Astrocyte of the cerebellum (primary cell): ENCODE measurements at regions not wholly inside any gene's neighbourhood (a gene's known extent, or its start where the extent isn't known, plus 50 kb on each side); places are given as distances from the start of the nearest gene placed in this dataset.

Experiments used
- DNase-seq: peaks from one replicate; pipeline ENCODE4 v3.0.0-alpha.2; 2011; ENCODE audit warnings: low read depth
- H3K4me3 ChIP-seq: 2 replicates; pipeline ENCODE4 v1.5.1; 2011; ENCODE audit warnings: mild to moderate bottlenecking, low read depth, low read length, moderate library complexity
- CTCF ChIP-seq: IDR thresholded peaks from 2 replicates; pipeline ENCODE4 v1.5.1; 2012; ENCODE audit warnings: low read length, low read depth, moderate library complexity, mild to moderate bottlenecking; ENCODE audit errors: missing control alignments
- in situ Hi-C: cut with HindIII; loops from 2 replicates; pipeline ENCODE4 v1.10.0; 2017; ENCODE audit warnings: low sequenced_read_pairs

- TF ChIP-seq CTCF, result no peak
- DNase-seq, result peak; percentile 20
- H3K4me3 ChIP-seq, result no peak overlapping the region
- in situ Hi-C loops, result no loop called here
Measured at GRCh38 chr3:159432682-159433340, 555.8 kb upstream of the IL12A start.

GRCh38 chr3:159439346-159439745 is 549.3 kb upstream of the IL12A start:
- H3K4me3 ChIP-seq, result no peak overlapping the region
- DNase-seq, result no peak
- TF ChIP-seq CTCF, result no peak
- in situ Hi-C loops, result no loop called here

- no peak overlapping the region for H3K4me3 ChIP-seq
- in situ Hi-C loops, result no loop called here
- no peak for DNase-seq
- no peak for TF ChIP-seq CTCF
Measured at GRCh38 chr3:159441279-159441678, 547.4 kb upstream of the IL12A start.

GRCh38 chr3:159443266-159443665 is 545.4 kb upstream of the IL12A start:
- H3K4me3 ChIP-seq, result no peak overlapping the region
- DNase-seq, result peak; percentile 63
- no peak for TF ChIP-seq CTCF
- in situ Hi-C loops, result no loop called here

- H3K4me3 ChIP-seq, result no peak overlapping the region
- in situ Hi-C loops, result no loop called here
- no peak for TF ChIP-seq CTCF
- no peak for DNase-seq
Measured at GRCh38 chr3:159447841-159448240, 540.8 kb upstream of the IL12A start.

GRCh38 chr3:159448902-159449301 is 539.7 kb upstream of the IL12A start:
- H3K4me3 ChIP-seq, result no peak overlapping the region
- in situ Hi-C loops, result no loop called here
- no peak for DNase-seq
- TF ChIP-seq CTCF, result no peak
